Stimulated activated CD4-positive, alpha-beta T cell treated with anti-CD3 and anti-CD28 coated beads, Interleukin-12 subunit alpha, Interleukin-12 subunit beta, amount 100 ng/mL, for 24 hours (primary cell): ENCODE measurements at regions not wholly inside any gene's neighbourhood (a gene's known extent, or its start where the extent isn't known, plus 50 kb on each side); places are given as distances from the start of the nearest gene placed in this dataset.

Source experiments
- DNase-seq, 2 experiments: peaks; one replicate each; pipeline ENCODE4 v3.0.0-alpha.2; 2020; ENCODE audit warnings: low read depth in 2 of 2

DNA sequence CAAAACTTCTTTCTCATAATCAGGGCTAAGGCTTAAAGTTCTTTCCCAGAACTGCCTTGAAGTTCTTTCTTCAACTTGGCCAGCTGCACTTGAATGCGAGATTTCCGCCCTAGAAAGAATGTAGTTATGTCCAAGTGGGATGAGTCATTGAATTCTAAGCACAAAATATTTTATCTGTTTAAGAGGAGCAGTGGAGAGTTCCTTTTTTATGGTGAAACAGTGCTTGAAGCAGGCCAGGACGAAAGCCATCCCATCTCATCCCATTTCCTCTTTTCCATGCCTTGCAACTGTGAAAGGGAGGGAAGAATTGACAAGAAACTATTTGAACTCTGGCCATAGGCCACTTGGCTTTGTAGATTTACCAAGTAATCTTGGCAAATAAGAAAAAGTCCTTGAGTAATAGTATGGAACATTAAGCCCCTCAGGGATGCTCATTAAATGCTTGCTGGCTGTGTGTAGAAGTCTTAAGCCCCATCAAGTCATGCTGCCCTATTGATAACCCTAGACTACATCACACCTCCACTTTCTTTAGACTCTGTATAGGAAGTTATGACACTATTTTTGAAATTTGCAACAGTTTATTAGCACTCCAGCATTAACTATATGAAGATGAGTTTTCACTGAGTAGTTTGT is 174.5 kb downstream of the KCTD12 start:
- no peak for DNase-seq

DNA sequence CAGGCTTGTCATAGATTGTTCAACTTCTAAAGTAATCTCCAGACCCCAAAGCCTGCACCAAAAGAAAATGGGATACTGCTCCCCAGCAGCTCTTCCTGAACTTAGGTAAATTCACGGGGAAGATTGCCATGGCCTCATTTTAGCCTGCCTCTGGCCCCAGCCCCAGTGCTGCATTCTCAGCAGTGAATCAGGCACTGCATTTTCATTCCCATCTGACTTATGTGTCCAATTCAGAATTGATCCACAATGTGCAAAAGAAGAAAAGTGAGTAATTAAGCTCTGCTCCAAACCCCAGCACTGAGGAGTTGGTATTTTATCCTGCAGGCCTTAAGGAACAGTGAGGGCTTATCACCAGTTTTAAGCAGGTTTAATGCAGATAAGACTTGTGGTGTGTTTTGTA is 176.4 kb downstream of the KCTD12 start:
- DNase-seq: no peak

DNA sequence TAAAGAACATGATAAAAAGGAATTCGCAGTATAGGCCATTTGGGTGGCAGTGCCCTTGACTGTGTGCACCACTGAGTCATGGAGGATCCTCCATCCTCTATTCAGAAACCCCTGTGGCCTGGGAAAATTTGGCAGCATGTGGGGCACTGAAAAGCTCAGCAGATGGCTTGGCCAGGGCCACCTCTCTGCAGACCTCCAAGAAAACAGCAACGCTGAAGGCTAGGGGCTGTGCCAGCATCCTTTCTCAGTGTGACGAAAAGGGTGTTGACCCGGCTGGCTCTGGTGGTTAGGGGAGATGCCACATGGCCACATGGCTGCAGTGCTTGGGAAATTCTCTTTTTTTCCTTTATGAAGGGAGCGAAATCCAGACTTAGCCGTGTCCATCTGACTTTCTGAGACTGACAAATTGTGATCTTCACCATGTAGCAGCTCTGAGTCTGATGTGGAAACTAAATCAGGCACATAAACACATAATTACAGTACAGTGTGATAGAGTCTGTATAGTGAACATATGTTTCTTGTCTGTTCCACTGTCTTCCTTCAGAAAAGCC is 178.0 kb downstream of the KCTD12 start:
- no peak for DNase-seq

DNA sequence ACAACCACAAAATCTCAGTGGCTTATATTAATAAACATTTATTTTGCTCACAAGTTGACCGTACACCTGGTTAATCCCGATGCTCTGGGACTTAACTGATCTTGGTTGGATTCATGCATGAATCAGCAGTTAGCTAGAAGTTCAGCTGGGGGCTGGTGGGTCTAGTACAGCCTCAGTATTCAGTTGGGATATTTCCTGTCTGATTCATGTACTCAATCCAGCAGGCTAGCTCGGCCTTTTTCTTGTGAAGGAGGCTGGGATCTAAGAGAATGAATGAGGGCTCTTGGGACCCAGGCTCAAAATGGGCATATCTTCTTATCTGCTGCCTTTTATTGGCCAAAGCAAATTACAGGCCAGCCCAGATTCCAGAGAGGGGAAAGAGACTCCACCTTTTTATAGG is 178.8 kb downstream of the KCTD12 start:
- DNase-seq: no peak

DNA sequence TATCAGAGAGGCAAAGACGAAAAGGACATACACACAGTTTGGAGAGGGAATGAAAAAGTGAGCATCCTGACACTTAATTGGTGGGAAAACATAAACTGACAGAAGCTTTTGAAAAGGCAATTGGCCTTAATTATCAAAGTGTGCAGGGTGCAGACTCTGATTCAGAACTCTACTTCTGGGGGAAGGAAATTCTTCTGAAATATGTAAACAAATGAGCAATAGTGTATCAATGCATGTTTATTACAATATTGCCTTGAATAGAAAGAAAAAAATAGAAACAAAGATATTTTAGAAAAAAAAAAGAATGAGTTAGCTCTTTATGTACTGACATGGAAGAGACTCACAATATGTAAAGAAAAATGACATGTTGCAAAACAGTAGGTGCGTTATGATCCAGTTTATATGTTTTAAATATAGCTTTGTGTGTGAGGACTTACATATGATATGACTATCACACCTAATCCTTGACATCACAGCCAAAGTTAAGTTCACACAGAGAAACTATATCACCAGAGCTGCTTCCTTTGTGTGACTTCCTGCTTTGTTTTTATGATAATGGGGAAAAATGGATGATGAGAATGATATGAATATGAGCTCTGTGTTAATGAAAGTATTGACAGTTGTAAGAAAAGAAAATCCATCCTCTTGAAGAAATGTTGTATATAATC is 182.4 kb downstream of the KCTD12 start:
- no peak for DNase-seq

DNA sequence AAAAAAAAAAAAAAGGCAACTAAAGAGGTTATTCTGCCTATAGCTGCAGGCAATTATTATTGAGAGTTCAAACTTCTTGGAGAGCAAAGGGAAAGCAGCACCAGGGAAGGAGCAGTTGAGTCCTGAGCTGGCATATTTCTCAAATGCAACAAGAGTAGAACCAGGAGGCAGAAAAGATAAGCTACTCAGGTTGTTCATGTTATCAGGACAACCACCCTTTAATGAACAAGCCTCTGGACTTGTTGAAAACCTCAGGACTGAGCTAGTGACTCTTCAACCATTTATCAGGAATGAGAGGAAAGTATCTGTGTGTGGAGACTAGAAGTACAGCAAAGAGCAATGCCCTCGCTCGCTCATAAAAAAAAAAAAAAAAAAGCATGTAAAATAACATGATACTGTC is 183.0 kb downstream of the KCTD12 start:
- no peak for DNase-seq

DNA sequence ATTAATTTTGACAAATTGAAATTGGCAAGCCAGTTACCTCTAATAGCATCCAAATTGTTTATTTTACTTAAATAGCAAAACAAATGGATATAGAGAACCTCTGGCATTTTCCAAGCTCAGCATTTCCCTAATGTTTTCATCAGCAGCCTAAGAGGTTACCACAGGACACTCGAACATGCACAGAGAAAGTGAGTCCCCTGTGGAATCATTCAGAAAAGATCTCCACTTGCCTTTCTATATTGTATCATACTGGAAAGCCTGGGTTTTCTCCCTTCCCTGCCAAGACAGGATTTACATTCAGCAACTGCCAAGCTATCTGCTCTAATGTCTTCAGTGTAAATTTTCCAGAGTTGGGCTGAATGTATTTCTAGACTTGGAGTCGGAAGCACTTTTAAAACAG is 188.9 kb downstream of the KCTD12 start:
- DNase-seq: no peak

DNA sequence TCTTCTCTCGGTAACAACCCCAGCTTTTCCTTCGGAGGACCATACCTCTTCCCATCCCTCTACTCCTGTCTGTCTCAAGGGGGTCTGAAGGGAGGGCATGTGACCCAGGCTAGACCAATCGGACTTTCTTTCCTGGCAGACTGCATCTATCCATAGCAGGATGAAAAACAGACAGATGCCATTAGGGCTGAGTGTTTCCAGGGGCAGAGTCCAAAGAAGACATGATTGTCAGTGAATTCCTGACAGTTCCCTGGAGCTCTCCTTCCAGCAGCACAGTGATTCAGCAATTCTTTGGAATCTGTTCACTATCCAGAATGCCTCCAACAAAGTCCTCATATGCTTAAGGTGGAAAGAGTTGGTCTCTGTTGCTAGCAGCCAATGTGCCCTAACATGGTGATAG is 189.8 kb downstream of the KCTD12 start:
- no peak for DNase-seq

DNA sequence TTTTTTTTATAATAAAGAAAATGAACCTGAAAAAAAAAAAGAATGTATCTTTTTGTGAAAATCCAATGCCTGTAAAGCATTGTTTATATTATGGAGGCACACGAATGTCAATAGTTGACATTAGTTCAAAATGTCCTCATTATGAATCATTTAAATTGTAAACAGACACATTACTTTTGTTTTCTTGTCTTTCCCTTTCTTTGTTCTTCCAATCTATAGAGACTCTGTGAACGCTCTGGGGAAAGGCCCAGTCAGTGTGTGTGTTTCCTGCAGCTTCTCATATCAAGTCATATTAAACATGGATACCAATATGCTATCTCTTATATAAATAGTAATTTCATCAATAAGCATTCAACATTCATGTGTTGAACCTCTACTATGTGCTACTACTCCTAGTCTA is 193.1 kb downstream of the KCTD12 start:
- no peak for DNase-seq

DNA sequence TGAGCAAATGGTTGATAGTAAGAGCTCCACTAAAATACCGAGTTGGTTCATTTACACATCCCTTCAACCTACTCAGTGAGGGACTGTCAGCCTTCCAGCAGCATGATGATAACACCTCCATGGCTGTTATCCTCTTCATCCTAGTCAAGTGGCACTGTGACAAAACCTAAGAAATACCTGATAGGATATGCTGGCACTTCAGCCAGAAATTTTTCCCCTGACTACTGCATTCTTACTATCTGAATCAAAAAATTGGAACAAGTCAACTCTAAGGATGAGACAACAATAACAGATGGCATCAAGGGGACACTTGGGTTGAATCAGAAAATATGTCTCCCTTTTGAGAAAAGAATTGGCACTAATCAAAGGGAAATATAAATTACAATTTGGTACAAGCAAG is 193.9 kb downstream of the KCTD12 start:
- no peak for DNase-seq

DNA sequence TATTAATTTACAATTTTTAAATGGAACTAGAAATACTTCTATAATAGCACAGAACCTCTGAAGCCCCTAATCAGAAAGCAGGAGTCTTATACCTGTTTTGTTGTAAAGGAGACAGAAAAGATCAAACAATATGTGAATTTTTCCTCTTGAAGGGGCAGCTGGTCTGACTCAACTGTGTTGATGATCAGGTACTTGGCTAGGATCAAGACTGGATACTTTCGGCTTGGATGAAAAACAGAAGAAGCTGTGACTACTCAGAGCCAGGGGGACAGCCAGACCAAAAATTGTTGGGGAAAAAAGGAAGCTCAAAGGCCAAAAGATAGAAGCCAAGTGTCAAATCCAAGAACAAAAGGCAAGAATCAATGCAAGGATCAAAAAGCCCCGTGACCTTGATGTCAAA is 195.6 kb downstream of the KCTD12 start:
- DNase-seq: no peak

DNA sequence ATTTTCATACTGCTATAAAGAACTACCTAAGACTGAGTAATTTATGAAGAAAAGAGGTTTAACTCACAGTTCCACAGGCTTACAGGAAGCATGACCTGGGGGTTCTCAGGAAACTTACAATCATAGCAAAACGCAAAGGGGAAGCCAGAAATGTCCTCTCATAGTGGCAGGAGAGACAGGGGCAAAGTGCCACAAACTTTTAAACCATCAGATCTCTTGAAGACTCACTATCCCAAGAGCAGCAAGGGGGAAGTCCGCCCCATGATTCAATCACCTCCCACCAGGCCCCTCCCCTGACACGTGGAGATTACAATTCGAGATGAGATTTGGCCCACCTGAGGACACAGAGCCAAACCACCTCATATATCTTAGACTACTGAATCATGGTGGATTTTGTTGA is 198.7 kb downstream of the KCTD12 start:
- DNase-seq: no peak

DNA sequence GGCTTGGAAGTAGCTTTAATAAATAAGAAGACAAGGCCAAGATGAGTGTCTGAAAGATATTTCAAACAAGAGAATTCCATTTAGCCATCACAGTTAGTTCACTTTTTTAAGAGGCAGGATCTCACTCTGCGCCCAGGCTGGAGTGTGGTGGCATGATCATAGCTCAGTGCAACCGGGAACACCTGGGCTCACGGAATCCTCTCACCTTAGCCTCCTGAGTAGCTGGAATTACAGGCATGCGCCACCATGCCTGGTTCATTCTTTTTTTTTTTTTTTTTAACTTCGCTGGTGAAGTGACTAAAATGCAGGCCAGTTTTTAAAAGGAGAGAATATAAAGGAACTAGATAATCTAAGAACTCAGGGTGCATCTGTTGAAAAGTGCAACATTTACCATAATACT is 200.3 kb downstream of the KCTD12 start:
- DNase-seq: no peak

DNA sequence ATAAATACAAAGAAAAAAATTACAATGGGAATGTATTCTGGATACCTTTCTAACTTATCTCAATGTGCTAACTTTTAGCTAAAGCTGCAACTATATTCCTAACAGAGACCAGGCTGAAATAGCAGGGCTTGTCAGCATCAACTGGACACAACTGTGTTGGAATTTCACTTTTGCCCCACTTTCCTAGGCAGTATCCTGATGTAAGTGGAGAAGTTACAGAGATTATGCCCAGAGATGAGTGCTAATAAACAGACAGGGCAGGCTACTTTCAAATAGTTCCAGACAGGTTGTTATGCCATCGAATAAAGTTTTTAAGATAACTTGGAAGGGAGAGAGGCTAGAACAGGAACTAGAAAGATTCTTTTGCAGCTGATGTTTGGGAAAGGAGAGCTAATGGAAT is 201.9 kb downstream of the KCTD12 start:
- no peak for DNase-seq

DNA sequence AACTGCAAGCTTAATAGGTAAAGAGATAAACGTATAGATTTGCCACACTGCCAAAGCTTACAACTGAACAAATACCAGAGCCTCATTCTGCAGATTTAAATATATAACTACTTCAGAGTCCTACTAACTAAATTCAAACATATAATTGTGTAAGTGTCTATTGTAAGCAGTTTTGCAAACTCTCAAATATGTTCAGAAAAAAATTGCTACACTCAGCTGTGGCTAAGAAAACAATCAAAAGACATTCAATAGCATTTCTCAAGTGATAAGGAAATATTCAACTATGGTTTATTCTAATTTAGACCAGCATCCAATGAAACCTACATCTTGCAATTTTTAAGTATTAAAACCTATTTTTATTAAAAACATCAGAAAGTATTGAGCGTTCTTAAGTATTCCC is 202.4 kb downstream of the KCTD12 start:
- no peak for DNase-seq

DNA sequence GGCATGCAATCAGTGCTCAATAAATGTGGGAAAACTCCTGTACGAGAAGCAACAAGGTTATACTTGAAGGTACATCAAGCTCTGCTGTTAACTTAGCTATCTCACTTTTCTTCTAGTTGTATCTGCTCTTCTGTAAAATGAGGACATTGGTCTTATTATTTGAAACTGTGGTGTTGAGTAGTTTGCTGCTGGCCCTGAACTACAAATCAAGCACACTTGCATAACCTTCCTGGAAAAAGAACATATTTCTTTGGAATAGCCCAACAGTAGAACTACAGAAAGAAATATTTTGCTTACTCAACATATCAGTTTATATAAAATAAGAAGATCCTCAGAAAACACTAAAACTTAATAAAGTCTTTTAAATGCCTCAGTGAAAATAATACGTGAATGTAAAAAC is 203.0 kb downstream of the KCTD12 start:
- DNase-seq: no peak

DNA sequence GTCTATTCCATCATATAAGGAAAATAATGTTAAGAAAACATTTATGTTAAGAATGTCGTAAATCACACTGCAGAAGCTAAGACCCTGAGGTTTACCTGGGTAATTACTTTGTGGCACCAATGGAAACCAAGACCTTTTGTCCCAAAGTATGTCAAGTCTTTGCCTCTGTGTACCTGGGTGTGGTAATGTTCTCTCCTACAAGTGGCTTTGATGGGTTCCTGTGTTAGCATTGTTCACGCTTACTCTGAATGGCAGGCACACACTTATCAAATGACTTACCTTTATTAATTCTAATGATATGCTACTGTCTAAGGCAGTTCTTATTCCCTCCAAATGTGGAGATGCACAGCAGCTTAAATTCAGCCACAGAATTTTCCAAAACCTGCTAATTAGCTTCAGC is 206.1 kb downstream of the KCTD12 start:
- no peak for DNase-seq

DNA sequence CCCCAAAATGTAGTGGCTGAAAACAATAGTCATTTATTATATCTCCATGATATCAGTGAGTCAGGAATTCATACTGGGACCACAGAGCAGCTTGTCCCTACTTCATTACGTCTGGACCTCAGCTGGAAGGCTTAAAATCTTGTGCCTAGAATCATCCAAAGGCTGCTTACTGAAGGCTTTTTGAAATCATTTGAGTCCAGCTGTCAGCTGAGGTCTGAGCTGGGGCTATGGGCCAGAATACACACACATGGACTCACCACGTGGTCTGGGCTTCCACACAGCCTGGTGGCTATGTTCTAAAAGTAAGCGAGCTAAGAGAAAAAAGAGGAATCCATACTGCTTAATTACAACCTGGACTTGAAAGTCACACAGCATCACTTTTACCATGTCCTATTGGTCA is 209.2 kb downstream of the KCTD12 start:
- no peak for DNase-seq

DNA sequence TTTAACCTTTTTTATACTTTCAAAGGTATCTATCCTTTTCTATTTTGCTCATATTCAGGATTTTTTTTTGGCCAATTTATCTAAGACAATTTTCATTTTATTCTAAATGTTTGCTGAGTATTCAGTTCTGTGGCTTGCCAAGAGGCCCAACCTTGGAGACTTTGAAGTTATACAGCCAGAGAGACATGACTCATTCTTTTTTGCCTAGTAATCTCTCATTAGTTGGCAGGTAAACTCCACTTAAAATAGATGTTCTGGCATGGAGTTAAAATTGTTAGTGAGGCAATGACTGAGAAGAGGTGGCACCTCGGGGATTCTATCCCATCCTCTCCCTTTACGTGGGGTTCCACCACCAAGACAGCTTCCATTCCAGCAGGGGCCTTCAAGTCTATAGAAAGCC is 213.8 kb downstream of the KCTD12 start:
- DNase-seq: no peak

DNA sequence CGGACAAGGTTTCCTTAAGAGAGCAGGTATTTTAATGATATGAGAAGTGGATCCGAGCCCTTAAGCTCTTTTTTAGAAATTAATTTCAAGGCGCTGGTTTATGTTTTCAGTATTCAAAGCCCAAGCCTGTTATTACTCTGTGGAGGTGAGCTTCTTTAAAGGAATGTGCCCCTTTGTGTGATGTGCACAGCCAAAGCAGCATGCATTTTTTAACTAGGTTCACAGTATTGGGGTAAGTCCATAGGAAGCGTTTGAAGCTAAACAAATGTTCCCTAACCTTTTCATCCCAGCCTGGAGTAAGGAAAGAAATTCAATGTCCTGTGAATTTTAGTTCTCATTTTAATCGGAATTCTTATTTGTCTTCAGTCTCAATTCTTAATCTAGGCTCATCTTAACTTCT is 217.5 kb downstream of the KCTD12 start:
- no peak for DNase-seq

DNA sequence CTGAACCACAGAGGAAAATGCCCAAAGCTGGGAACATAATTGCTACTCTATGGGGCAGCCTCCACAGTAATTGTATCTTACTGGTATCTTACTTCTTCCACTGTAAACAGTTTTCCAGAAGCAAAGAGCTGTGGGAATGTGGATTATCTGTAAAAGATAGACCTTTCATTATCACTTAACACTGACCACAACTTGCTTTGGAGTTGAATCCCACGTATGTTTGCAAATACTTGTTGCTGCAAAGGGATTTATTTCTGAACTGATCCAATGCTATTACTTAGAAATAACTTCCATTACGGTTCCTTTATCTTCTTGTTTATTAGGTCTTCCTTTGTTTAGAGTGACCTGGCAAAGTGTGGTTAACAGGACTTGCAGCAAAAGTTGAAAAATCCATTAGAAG is 218.1 kb downstream of the KCTD12 start:
- DNase-seq: no peak

DNA sequence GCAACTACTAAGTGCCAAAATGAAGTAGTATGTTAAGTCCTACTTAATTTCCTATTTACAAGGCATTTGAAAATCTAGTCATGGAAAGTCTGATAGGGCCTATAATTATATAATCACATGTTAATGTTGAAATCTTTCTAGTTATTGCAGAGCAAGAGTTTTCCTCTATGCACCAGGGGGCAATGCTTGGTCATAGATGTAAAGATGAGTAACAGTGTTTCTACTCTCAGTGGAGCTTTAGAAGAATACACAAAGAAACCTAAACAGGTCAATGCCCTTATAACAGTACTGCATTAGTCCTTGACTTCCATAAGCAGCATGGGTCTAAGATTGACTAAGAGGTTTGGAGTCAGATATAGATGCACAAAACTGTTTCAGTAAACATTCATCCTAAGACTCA is 218.7 kb downstream of the KCTD12 start:
- no peak for DNase-seq

DNA sequence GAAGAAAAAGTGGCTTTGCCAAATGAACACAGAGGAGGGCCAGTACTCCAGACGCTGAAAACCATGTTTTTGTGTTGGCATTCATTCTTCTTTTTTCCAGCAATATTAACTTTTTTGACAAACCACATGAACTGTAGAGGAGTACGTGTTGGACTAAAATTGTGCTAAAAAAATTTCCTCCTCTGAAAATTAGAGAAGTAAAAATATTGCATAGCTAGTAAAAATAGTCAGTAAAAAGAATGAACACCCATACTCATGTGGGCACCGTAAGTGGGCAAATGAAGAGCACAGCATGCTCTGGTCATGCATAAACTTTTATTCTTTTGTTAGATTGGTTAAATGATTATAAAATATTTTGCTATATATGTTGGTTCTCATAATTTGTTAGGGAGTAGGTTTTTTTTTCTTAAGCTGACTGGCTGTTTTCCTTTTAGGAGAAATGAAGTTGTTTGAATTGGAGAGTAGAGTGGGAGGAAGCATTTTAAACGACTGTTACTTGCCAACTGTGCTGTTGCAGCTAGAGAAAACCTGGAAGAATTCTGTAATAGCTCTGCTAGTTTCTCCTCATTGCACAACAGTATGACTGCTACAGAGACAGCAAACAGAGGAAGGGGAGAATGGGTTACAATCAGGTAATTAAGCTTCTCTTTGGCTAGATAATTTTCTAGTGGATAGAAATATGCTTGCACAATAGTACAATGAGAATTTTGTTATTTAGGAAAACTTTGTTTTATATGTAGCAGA is 222.4 kb downstream of the KCTD12 start:
- no peak for DNase-seq
